ENCODE measurements at regions not wholly inside any gene's neighbourhood (a gene's known extent, or its start where the extent isn't known, plus 50 kb on each side); places are given as distances from the start of the nearest gene placed in this dataset.
"Not testable (repeated sequence)": the region's sequence is repeated elsewhere in the genome, so short reads cannot be mapped to it uniquely, and the experiment has no call there.

GRCh38 chr20:30506100-30506499 lies 751.4 kb upstream of the DEFB115 start:
- DNase-seq (ENCODE audit: low read depth in 3 of 3, low spot score in 2 of 3), result no peak

- DNase-seq (ENCODE audit: low read depth in 3 of 3, low spot score in 2 of 3), result not testable (repeated sequence)
These were observed 749.1 kb upstream of the DEFB115 start for GRCh38 chr20:30508382-30508781.

GRCh38 chr20:30511322-30512030 lies 746.0 kb upstream of the DEFB115 start:
- DNase-seq (ENCODE audit: low read depth in 3 of 3, low spot score in 2 of 3), result no peak

GRCh38 chr20:30513050-30513628 lies 744.3 kb upstream of the DEFB115 start:
- DNase-seq (ENCODE audit: low read depth in 3 of 3, low spot score in 2 of 3), result no peak

- not testable (repeated sequence) for DNase-seq (ENCODE audit: low read depth in 3 of 3, low spot score in 2 of 3)
These were observed 741.5 kb upstream of the DEFB115 start for GRCh38 chr20:30515915-30516314.

DNA sequence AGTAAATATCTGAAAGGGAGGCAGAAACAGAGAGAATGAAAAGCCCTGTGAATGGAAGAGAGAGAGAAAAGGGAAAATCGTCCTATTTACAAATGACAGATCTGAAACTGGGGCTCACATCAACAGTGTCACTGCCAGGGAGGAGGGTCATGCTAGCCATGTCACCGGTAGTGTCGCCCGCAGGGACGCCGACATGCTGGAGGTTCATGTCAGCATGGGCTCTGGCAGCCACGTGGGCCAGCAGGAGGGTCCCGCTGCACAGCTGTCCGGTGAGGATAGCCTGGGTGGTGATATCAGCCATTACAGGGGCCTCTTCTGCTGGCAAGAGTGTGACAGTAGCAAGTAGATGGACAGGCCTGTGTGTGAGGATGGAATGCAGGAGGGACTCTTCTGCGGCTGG lies 738.6 kb upstream of the DEFB115 start:
- not testable (repeated sequence) for DNase-seq (ENCODE audit: low read depth in 3 of 3, low spot score in 2 of 3)

- not testable (repeated sequence) for DNase-seq (ENCODE audit: low read depth in 3 of 3, low spot score in 2 of 3)
These were observed 735.6 kb upstream of the DEFB115 start for GRCh38 chr20:30521686-30522415.

DNA sequence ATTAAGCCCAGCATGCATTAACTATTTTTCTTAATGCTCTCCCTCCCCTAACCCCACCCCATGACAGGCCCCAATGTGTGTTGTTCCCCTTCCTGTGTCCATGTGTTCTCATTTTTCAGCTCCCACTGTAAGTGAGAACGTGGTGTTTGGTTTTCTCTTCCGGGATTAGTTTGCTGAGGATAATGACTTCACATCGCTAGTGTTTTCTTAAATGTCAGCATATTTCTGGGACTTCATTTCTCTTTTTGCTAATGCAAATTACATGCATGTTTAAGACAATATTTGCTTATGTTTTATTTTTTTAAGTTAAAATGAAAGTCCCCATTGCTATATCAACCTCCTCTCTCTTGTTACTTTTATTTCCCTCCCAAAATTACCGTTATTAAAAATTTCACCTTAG lies 733.3 kb upstream of the DEFB115 start:
- DNase-seq (ENCODE audit: low read depth in 3 of 3, low spot score in 2 of 3), result not testable (repeated sequence)

GRCh38 chr20:30524761-30525160 lies 732.7 kb upstream of the DEFB115 start:
- DNase-seq (ENCODE audit: low read depth in 3 of 3, low spot score in 2 of 3), result not testable (repeated sequence)

DNA sequence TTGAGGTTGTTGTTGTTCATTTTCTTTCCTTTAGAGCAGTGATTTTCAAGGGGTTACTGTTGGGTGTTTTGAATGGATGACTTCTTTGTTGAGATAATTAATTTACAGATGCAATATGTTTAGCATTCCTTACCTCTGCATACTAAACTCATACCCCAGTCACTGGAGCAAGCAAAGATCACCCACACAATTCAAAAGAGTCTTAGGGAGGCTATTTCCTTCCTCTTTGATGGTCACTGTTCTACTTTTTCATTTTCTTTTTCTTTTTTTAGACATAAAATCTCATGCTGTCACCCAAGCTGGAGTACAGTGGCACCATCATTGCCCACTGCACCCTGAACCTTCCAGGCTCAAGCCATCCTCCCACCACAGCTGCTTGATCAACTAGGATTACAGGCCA lies 723.8 kb upstream of the DEFB115 start:
- DNase-seq (ENCODE audit: low read depth in 3 of 3, low spot score in 2 of 3), result not testable (repeated sequence)

GRCh38 chr20:30537459-30537858 lies 720.0 kb upstream of the DEFB115 start:
- DNase-seq (ENCODE audit: low read depth in 3 of 3, low spot score in 2 of 3), result peak in 1 of 3 donors; percentile 54

GRCh38 chr20:30540330-30541069 lies 717.0 kb upstream of the DEFB115 start:
- DNase-seq (ENCODE audit: low read depth in 3 of 3, low spot score in 2 of 3), result not testable (repeated sequence)

DNA sequence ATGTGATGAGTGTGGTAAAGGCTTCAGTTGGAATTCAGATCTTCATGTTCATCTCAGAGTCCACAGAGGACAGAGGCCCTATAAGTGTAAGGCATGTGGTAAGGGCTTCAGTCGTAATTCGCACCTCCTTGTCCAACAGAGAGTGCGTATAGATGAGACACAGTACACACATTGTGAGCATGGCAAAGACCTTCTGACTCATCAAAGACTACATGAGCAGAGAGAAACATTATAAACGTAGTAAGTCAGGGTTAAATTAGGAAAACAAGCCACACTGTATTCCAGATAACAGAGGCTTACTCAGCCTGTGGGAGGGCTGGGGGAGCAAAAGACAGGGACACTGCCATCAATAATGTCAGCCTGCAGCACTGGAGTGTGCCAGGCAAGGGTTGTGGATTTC lies 706.2 kb upstream of the DEFB115 start:
- DNase-seq (ENCODE audit: low read depth in 3 of 3, low spot score in 2 of 3), result not testable (repeated sequence)

GRCh38 chr20:30556797-30557196 lies 700.7 kb upstream of the DEFB115 start:
- not testable (repeated sequence) for DNase-seq (ENCODE audit: low read depth in 3 of 3, low spot score in 2 of 3)

GRCh38 chr20:30565086-30565485 lies 692.4 kb upstream of the DEFB115 start:
- not testable (repeated sequence) for DNase-seq (ENCODE audit: low read depth in 3 of 3, low spot score in 2 of 3)

DNA sequence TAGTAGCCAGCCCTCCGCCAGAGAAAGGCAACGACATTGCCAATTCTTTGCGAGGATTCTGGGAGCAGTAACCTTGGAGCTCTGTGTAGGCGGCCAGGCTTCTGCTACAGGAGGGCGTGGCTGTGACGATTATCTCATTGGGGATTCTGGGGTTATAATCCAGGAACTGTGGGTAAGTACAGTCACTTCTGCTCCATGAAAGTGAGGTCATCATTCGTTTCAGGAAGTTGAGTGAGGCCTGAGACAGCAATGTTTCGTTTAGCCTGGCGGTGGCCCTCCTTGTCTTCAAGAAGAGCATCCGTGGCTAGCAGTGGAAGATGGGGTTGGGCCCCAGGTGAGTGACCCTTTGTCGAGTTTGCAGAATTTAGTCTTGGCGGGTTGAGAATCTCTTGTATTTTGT lies 687.6 kb upstream of the DEFB115 start:
- DNase-seq (ENCODE audit: low read depth in 3 of 3, low spot score in 2 of 3), result not testable (repeated sequence)

DNA sequence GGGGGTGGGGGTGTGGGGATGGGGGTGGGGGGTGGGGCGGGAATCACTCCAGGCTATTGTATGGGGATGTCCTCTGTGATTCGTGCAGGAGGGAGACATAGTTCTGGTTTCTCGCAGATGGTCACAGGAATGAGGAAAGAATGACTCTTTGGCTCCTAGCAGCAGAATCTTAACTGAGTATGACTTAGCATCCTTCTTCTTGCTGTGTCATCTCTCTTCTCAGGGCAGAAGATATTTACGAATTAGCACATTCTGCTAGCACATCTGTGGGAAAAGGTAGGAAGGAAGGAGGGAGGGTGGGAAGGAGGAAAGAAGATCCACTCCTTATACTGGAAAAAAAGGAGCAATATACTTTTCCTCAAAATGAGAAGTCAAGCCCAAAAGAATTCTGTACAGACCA lies 686.8 kb upstream of the DEFB115 start:
- not testable (repeated sequence) for DNase-seq (ENCODE audit: low read depth in 3 of 3, low spot score in 2 of 3)

DNA sequence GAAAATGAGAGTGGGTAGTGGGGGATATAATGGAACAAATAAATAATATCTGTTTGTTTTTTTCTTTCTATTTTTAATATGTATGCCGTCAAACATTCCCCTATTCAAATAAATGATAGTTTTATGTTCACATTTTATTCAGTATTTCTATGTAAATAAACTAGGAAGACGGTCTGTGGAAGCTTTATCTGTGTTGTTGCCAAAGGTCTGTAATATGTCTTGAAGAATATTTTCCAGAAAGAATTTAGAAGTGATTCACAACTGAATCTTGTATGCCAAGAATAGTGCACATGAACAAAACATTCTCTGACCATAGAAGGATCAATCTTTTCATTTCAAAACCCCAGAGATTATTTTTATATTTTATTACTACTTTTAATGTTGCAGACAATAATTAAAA lies 683.1 kb upstream of the DEFB115 start:
- DNase-seq (ENCODE audit: low read depth in 3 of 3, low spot score in 2 of 3), result not testable (repeated sequence)

DNA sequence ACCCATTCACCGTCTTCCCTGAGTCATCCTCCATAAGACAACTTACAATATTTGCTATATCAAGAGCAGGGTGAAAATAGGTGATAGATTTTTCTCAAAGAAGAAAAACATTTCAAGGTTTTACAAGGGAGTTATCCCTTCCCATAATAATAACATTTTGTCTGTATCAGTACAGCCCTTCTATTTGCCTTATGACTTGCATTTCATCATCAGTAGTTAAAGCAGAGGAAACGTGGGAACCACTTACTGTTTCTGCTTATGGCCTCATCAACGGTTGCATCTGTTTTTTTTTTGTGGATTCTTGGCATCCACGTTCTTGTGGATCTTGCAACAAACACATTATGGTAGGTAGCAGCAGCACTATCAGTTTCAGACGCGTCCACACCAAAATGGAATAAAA lies 678.4 kb upstream of the DEFB115 start:
- DNase-seq (ENCODE audit: low read depth in 3 of 3, low spot score in 2 of 3), result not testable (repeated sequence)

DNA sequence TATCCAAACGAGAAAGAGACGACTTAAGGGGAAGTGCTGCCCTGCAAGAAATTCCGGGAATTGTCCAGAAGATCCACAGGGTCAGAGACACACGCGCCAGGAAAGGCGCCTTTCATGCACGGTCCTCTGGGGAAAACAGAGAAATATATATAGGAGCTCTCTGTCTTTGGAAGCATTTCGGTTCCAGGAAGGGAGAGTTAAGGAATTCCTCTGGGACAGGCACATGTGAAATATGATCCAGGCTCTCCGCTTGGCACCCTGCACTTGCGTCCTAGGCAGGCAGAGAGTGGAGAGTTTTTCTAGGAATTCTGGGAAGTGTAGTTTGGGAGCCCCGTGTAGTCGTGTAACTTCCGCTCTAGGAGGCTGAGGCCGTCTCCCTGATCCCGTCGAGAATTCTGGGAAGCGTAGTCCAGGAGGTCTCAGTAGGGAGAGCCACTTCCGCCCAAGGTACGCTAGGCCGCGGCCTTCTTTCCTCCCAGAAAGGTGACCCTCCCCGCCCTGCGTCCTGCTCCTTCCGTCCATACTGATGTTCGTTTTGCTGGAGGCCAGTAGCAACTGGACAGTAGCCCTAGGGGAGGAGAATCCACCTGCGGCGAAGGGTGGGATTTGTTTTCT lies 677.5 kb upstream of the DEFB115 start:
- peak in 2 of 3 donors; percentile 34 to 80 for DNase-seq (ENCODE audit: low read depth in 3 of 3, low spot score in 2 of 3)

GRCh38 chr20:30581839-30582238 lies 675.6 kb upstream of the DEFB115 start:
- DNase-seq (ENCODE audit: low read depth in 3 of 3, low spot score in 2 of 3), result peak in 1 of 3 donors; percentile 3

Measured in right renal cortex interstitium (tissue), 3 donors.